SIG-M5 treated with dmso at 0.1 percent for 504 hours (cell line): ENCODE measurements at regions not wholly inside any gene's neighbourhood (a gene's known extent, or its start where the extent isn't known, plus 50 kb on each side); places are given as distances from the start of the nearest gene placed in this dataset.
"Not testable (repeated sequence)": the region's sequence is repeated elsewhere in the genome, so short reads cannot be mapped to it uniquely, and the experiment has no call there.

Source experiments
- DNase-seq: peaks from one replicate; lab custom pipeline; 2025; ENCODE audit not compliant: unreplicated experiment; lab: John Stamatoyannopoulos, UW

- DNase-seq, result no peak
Observed at GRCh38 chr7:35968140-35968940, 167.5 kb downstream of the SEPTIN7 start.

- no peak for DNase-seq
Observed at GRCh38 chr7:35969066-35969465, 168.2 kb downstream of the SEPTIN7 start.

- no peak for DNase-seq
Observed at GRCh38 chr7:35970458-35970857, 169.6 kb downstream of the SEPTIN7 start.

GRCh38 chr7:35971133-35971891, 170.5 kb downstream of the SEPTIN7 start:
- DNase-seq, result no peak

DNA sequence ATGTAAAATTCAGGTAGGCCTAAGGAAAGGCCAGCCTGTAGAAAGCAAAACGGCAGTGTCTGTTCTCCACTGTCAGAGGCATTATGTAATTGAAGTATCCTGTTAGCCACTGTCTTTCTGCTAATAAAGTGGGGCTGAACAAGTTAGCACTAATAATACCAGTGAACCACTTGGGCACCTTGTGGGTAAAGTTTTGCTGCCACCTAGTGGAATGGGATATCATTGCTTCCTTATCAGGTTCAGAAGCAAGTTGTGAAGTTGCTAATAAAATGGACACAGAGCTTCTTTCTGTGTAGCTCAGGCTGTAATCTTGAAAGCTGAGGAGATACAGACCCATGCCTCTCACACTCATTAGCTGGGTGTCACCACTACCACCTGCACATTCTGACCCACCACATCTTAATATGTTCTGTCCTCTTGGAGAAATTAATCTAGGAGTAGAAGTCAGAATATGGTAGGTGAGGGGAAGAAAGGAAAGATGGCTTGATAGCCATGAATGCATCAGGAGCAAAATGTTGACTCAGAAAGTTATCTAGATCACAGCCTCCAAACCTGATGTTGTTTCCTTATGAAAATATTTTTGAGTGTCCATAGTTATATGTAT, 175.1 kb downstream of the SEPTIN7 start:
- peak; percentile 69 for DNase-seq

- DNase-seq, result not testable (repeated sequence)
Observed at GRCh38 chr7:35978816-35979640, 174.0 kb upstream of the EEPD1 start.

- DNase-seq, result no peak
Observed at GRCh38 chr7:35982600-35982999, 170.5 kb upstream of the EEPD1 start.

DNA sequence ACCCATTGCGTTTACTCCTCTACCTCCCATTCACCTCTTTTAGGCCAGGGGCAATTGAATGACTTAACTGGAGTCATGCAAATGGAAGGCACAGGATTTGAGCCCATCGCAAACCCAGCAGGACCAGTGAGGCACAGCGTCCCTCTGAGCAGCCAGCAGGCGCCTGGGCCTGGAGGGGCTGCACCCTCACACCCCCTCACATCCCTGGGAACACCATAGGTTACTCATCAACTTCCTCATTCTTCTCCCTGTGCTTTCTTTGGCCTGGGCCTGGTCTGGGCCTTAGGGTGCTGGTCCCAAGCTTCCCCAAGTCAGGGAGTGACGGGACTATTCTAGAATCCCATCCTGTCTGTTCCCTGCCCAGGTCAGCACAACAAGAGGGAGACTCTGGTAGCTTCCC, 169.4 kb upstream of the EEPD1 start:
- DNase-seq, result no peak

- DNase-seq, result peak; percentile 74
Observed at GRCh38 chr7:35985126-35985754, 167.8 kb upstream of the EEPD1 start.

DNA sequence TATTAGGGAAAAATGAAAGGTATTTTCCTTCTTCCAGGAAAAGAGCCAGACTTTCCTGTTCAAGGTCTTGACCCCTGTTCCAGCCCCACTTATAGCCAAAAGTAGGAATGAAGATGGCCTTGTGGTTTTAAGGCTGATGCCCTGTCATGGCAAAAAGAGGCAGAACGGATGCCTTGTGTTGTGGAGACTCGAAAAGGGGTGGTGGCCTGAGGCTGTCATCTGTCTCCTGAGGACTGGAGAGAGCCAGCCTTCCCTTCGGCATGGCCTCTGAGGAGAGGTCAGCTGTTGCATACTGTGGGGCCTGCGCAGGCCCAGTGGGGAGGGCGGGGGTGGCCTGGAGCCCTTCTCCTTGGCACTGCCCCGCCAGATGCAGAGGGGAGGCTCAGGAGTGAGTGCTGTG, 166.0 kb upstream of the EEPD1 start:
- DNase-seq, result no peak

DNA sequence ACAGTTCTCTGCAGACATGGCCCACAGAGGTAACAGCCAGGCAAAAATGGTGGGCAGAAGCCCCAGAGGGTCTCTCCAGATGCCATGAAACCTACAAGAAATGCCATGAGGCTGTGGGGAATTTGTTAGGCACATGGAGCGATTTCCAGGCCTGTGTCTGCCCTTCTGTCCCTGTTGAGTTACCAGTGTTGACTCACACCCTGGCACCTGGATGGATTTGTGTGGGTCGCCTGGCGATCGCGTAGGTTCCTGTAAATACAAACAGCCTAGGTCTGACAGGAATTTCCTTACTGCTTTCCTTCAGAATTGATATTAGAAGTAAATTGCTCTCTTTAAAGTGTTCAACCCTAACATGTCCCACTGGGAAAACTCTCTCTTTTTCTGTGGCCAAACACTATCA, 164.9 kb upstream of the EEPD1 start:
- DNase-seq, result no peak

GRCh38 chr7:35988818-35989217, 164.2 kb upstream of the EEPD1 start:
- no peak for DNase-seq

GRCh38 chr7:35991511-35992232, 161.4 kb upstream of the EEPD1 start:
- DNase-seq, result no peak

DNA sequence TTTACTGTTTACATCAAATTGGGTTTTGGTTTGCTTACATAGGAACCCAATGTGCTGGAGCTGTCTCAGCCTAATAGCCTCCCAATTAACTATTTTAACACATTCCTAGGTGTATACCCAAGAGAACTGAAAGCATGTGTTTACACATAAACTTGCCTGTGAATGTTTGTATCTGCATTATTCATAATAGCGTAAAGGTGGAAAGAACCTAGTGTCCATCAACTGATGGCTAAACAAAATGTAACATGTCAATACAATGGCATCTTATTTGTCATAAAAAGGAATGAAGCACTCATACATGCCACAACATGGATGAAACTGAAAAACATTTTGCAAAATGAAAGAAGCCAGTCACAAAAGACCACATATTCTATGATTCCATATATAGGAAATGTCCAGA, 160.6 kb upstream of the EEPD1 start:
- DNase-seq, result no peak

- no peak for DNase-seq
Observed at GRCh38 chr7:35993113-35993512, 159.9 kb upstream of the EEPD1 start.

DNA sequence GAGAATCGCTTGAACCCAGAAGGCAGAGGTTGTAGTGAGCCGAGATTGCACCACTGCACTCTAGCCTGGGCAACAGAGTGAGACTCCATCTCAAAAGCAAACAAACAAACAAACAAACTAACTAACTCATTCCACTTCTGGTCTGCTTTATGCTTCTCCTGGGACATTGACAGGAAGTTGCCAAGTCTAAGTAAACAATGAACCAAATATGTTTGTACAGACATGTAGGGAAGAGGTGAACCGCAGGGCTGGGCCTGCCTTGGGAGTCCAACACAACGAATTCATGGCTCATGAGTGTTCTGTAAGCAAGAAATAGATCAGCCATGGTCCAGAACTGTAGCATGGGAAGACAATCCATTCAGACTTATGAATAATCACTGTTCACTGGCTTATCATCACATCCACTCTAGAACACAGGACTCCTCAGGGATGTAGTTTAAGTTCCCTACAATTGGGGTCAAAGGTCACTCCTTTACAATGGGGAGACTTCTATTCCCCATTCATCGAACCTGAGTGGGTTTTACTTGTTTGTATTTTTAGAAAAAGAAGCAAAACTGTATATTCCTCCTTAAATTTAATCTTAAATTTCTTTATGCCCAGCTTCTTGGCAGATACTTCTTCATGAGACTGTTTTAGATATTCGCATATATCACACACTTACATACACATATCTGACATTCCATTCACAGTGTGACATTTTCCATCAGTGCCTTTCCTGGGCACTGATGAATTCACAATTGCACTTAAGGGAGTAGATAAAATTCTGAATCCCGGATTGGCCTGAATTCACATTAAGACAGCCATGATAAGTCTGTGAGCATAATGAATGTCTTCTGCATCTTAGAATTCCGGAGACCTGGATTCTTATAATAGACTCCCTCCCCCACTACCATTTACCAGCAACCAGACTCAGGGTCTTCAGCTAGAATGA, 159.1 kb upstream of the EEPD1 start:
- DNase-seq, result no peak

DNA sequence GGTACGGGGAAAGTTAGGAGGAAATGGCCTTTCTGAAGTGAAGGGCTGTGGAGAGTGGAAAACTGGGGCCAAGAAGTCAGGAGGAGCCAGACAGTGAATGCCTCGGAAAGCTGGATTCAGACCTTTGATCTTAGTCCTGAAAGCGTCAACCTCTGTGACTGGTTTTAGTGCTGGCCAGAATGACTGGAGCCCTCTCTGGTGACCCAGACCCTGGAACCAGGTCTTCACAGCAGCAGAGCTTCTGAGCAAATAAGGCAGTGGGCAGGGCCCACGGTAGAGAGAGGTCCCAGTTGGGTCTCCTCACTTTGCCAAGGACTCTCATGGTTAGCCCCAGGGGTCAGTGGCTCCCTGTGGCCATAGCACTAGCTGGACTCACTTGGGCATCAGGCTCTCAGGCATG, 157.7 kb upstream of the EEPD1 start:
- DNase-seq, result no peak

DNA sequence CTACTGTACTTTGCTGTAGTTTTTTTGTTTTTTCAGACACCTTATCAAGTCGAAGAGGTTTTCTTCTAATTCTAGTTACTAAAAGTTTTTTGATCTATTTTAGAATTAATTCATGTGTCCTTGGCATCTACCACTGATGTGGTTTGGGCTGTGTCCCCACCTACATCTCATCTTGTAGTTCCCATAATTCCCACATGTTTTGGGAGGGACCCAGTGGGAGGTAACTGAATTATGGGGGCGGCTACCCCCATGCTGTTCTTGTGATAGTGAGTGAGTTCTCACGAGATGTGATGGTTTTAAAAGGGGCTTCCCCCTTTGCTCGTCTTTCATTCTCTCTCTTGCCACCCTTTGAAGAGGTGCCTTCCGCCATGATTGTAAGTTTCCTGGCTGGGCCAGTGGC, 154.6 kb upstream of the EEPD1 start:
- no peak for DNase-seq

DNA sequence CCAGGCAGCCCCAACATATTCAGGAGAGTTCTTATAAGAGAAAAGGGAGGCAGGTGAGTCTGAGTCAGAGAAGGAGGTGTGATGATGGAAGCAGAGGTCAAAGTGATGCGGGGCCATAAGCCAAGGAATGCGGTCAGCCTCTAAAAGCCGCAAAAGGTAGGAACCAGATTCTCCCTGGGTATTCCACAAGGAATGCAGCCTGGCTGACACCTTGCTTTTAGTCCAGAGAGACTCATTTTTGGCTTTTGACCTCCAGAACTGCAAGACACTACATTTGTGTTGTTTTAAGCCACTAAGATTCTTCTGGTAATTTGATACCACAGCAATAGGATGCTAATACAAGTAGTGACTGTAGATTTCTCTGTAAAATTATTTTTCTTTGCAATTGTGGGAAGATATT, 151.5 kb upstream of the EEPD1 start:
- no peak for DNase-seq
